Endothelial cell of umbilical vein (primary cell): ENCODE measurements at regions not wholly inside any gene's neighbourhood (a gene's known extent, or its start where the extent isn't known, plus 50 kb on each side); places are given as distances from the start of the nearest gene placed in this dataset.

ENCODE experiments used
- CTCF ChIP-seq, 2 donors: IDR thresholded peaks; 1 replicate in 1 of 2; 2 replicates in 1 of 2; pipeline ENCODE4 v1.5.1; 2011; ENCODE audit warnings: low read length in 2 of 2, mild to moderate bottlenecking in 2 of 2, moderate library complexity in 2 of 2, control low read depth in 1 of 2, inconsistent platforms in 1 of 2, low read depth in 1 of 2; ENCODE audit not compliant: insufficient read depth in 1 of 2; ENCODE audit errors: extremely low read depth in 1 of 2
- EZH2 ChIP-seq: IDR thresholded peaks from 2 replicates; pipeline ENCODE4 v1.6.1; 2012; ENCODE audit warnings: borderline replicate concordance, low read depth, mild to moderate bottlenecking, moderate library complexity, low read length, inconsistent platforms; ENCODE audit not compliant: severe bottlenecking
- FOS ChIP-seq: IDR thresholded peaks from 2 replicates; pipeline ENCODE4 v1.6.1; 2011; ENCODE audit warnings: mild to moderate bottlenecking, low read length, moderate library complexity, borderline replicate concordance; ENCODE audit not compliant: insufficient read depth
- GATA2 ChIP-seq: IDR thresholded peaks from 2 replicates; pipeline ENCODE4 v1.7.0; 2011; ENCODE audit warnings: low read depth, mild to moderate bottlenecking, moderate library complexity, mixed read lengths, low read length; ENCODE audit not compliant: insufficient read length, insufficient read depth
- JUN ChIP-seq: IDR thresholded peaks from 2 replicates; pipeline ENCODE4 v1.6.1; 2011; ENCODE audit warnings: borderline replicate concordance, low read depth; ENCODE audit not compliant: insufficient read length, insufficient read depth
- MAX ChIP-seq: IDR thresholded peaks from 2 replicates; pipeline ENCODE4 v1.6.1; 2011; ENCODE audit not compliant: insufficient read depth, insufficient read length
- MYC ChIP-seq: IDR thresholded peaks from one replicate; pipeline ENCODE4 v1.6.1; 2011; ENCODE audit warnings: mild to moderate bottlenecking, low read depth, low read length
- POLR2A ChIP-seq: IDR thresholded peaks from 2 replicates; pipeline ENCODE4 v1.6.1; 2012; ENCODE audit warnings: low read depth, mild to moderate bottlenecking, control low read depth, low read length
- POLR2AphosphoS5 ChIP-seq: IDR thresholded peaks from 2 replicates; pipeline ENCODE4 v1.6.1; 2012; ENCODE audit warnings: low read depth, mild to moderate bottlenecking, control low read depth, low read length, moderate library complexity; ENCODE audit not compliant: insufficient read depth

- TF ChIP-seq CTCF (IDR thresholded peaks at IDR 0.05; ENCODE audit: extremely low read depth in 1 of 2, insufficient read depth in 1 of 2, low read depth in 1 of 2, low read length in 2 of 2) = no peak
- no peak for TF ChIP-seq MYC
- no peak for TF ChIP-seq POLR2A
- TF ChIP-seq EZH2 = no peak
- TF ChIP-seq JUN = no peak
- TF ChIP-seq MAX = no peak
- TF ChIP-seq POLR2AphosphoS5 = no peak
- TF ChIP-seq FOS = no peak
- no peak for TF ChIP-seq GATA2
Measured at GRCh38 chr11:92362989-92363388, 138.4 kb downstream of the FAT3 start.
